T-helper 1 cell (primary cell): ENCODE measurements at regions not wholly inside any gene's neighbourhood (a gene's known extent, or its start where the extent isn't known, plus 50 kb on each side); places are given as distances from the start of the nearest gene placed in this dataset.

Experiments used
- DNase-seq, 5 donors: peaks; one replicate each; pipeline ENCODE4 v3.0.0-alpha.2; 2012 to 2020

DNA sequence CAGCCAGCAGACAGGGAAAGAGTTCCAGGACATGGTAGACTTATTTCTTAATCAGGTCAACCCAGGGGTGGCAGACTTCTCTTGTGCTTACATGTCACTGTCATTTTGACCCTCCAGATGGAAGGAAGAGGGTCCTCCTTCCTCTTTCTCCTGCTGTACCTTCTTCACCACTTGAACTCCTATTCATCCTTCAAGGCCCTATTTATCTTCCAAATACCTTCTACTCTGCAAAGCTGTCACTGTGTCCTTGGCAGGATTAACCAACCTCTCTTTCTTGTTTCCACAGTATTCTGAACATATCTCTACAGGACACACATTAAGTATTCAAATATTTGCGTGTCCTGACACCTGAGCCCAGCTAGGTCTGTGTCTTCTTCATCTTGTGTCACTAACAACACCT lies 163.1 kb downstream of the DICER1 start:
- no peak for DNase-seq

GRCh38 chr14:94992046-94992445 lies 165.3 kb downstream of the DICER1 start:
- no peak for DNase-seq

DNA sequence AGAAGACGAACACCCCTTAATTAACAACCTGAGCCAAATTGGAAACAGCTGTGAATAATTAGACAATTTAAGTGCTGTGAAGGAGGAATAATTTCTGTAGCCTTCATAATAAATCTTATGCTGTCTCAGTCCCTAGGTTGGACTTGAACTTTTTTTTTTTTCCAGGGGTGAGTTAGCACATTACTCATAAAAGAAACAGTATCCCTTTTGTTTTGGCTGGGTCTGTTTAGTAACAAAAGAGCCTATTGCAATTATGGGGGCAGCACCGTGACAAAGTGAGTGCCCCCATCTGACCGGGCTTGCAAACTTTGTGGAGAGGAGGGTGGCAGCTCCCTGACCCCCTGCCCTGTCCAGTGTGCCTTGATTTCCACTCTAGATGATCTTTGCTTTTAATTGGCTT lies 167.4 kb downstream of the DICER1 start:
- no peak for DNase-seq

DNA sequence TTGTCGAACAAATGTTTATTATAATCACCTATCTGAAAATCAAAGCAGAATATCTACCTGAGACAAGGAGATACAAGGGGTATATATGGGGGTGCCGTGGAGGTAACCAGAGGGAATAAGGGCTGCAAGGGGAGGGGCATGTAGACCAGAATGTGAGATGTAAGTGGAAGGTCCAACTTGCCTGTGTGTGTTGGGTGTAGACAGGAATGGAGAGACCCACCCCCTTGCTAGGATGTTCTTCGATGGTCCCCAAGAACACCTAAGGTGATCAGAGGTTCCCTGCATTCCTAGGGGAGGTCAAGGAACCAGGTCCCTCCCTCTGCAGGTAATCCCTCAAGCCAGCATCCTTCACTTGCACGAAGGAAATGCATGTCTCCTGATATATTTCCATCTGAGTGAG lies 167.9 kb downstream of the DICER1 start:
- no peak for DNase-seq

GRCh38 chr14:94987409-94987808 lies 169.9 kb downstream of the DICER1 start:
- DNase-seq: no peak

DNA sequence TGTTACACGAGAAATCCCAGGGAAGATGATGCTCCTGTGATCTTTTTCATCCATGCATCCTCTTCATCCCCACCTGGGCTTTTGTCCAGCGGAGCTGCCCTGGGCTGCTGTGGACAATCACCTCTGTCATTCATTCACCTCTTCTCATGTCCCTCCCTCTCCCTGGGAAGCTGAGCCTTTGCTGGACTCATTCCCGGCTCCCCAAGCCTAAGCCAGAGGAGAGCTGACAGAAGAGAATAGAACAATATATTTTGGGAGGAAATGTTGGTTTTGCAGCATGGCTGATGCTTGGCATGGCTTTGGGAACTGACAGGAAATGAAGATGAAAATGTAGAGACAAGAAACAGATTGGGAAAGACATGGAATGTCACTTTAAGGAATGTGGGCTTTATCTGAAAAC lies 177.4 kb downstream of the DICER1 start:
- no peak for DNase-seq

GRCh38 chr14:94977016-94977415 lies 180.3 kb downstream of the DICER1 start:
- no peak for DNase-seq

DNA sequence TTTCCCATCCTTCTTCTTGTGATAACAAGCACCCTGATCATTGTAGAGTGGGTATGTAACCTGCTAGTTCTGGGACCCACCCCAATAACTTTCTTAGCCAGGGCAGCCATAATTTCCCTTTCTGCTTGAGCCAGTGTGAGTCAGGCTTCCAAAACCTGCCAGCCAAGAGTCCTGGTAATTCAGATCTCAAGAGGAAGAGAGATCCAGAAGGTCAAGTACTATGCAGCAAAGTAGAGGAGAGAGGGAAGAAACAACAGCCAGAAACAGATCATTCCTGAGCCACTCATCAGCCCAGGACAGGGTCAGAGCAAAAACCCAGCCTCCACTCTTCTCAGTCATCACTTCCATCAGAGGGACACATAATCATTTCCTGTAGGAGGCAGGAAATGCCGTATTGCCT lies 182.0 kb downstream of the DICER1 start:
- DNase-seq: no peak

DNA sequence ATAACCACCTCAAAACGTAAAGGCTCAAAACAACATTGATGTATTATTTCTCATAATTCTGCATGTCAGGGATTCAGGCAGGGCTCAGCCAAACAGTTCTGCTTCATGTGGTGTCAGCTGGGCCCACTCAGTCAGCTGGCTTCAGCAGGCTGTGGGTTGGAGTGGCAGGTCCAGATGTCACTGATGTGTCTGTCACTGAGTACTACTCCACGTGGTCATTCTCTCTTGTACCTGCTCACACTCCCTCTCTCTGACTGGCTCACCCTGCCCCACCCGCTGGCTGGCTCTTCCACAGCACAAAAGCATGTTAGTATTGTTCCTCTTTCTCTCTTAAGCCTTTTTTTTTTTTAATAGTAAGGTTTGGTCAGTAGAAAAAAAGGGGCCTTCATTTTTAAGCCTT lies 182.4 kb downstream of the DICER1 start:
- no peak for DNase-seq

GRCh38 chr14:94974422-94974821 lies 182.9 kb downstream of the DICER1 start:
- no peak for DNase-seq

GRCh38 chr14:94971750-94972149 lies 185.6 kb downstream of the DICER1 start:
- DNase-seq: no peak

- DNase-seq: no peak
Measured at GRCh38 chr14:94970941-94971730, 186.2 kb downstream of the DICER1 start.

GRCh38 chr14:94969766-94970165 lies 187.6 kb downstream of the DICER1 start:
- no peak for DNase-seq

- no peak for DNase-seq
Measured at GRCh38 chr14:94966868-94967267, 190.5 kb downstream of the DICER1 start.

DNA sequence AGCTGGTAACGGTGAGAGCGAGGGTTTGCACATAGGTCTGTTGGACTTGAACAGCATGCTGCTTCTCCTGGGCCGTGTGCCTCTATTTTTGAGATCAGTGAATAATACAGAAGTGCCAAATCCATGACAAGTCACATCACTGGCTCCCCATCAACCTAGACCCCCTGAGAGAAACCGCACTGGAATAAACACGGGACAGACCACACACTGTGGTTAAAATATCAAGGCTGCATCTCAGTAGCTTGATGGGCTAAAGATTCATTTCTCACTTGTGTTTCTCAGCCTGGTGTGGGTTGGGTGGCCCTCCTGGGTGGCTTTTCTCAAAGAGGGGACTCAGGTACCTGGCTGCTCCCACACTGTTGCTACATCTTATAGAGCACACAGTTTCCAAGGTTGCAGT lies 191.0 kb downstream of the DICER1 start:
- DNase-seq: no peak

DNA sequence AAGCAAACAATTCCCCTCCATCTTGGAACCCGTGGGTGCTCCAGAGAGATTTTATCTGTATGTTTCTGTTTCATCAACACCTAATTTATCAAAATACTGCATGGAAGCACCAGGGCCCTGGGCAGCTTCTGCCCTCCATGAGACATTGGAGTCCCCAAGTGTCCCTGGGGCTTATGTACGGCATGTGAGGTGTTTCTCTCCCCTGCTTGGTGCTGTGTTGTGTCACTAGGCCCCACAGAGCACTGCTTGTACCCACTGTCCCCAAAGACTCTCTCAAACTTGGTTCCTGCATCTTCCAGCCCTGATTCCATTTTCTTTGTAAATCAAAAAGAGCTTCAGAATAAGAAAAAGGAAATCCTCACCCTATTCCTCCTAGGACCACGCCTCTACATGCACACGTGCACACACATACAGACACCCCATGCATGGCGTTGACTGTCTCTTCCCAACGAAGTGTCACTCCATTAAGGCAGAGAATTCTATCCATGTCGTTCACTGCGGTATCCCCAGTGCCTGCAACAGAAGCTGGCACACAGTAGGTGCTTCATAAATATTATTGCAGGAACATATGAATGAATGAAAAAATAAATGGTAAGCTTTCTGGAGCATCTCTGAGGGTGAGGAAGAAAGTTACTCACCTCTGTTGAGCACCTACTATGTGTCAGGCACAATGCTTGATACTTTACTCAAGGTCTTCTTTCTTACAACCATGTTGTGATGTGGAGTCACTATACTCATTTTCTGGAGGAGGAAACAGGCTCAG lies 191.6 kb downstream of the DICER1 start:
- no peak for DNase-seq

- DNase-seq: no peak
Measured at GRCh38 chr14:94964931-94965330, 192.4 kb downstream of the DICER1 start.

GRCh38 chr14:94964181-94964580 lies 193.1 kb downstream of the DICER1 start:
- DNase-seq: no peak

DNA sequence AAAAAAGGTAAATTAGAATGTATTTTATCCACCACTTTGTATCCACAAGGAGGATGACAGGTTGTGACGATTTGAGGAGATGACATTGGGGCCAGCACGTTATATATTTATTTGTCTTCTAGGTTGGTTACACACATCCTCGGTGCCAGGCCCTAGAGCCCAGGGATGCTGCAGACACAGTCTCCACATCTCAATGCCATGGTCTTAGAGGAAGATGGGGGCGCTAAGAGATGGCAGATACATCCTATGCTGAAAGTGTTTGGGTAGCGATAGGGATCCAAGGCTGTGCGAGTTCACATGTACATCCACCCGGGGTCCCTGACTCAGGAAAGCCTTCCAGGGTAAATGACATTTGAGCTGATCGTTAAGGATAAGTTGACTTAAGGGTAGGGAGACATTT lies 193.1 kb upstream of the GSC start:
- no peak for DNase-seq

- no peak for DNase-seq
Measured at GRCh38 chr14:94962166-94962575, 192.3 kb upstream of the GSC start.

- no peak for DNase-seq
Measured at GRCh38 chr14:94961386-94962165, 191.7 kb upstream of the GSC start.

GRCh38 chr14:94960285-94961001 lies 190.5 kb upstream of the GSC start:
- no peak for DNase-seq
